Nephron progenitor cell (in vitro differentiated cells): ENCODE measurements at regions not wholly inside any gene's neighbourhood (a gene's known extent, or its start where the extent isn't known, plus 50 kb on each side); places are given as distances from the start of the nearest gene placed in this dataset.

Experiments
- DNase-seq: peaks from one replicate; pipeline ENCODE4 v3.0.0; 2021
- H3K27ac Mint-ChIP-seq: 2 replicates; pipeline ENCODE4 v1.8.0; 2021; ENCODE audit warnings: mild to moderate bottlenecking, moderate library complexity, mixed read lengths
- H3K27me3 Mint-ChIP-seq: 2 replicates; pipeline ENCODE4 v1.8.0; 2021; ENCODE audit warnings: mild to moderate bottlenecking, low read depth, mixed read lengths; ENCODE audit not compliant: poor library complexity
- H3K36me3 Mint-ChIP-seq: 2 replicates; pipeline ENCODE4 v1.8.0; 2021; ENCODE audit warnings: low read depth, mixed read lengths
- H3K4me1 Mint-ChIP-seq: 2 replicates; pipeline ENCODE4 v1.8.0; 2021; ENCODE audit warnings: mixed read lengths
- H3K4me3 Mint-ChIP-seq: 2 replicates; pipeline ENCODE4 v1.8.0; 2021; ENCODE audit warnings: mild to moderate bottlenecking, moderate library complexity, mixed read lengths
- H3K9me3 Mint-ChIP-seq: 2 replicates; pipeline ENCODE4 v1.8.0; 2021; ENCODE audit warnings: mild to moderate bottlenecking, moderate library complexity, mixed read lengths
- TF ChIP-seq, protein P1 (sequence below): fragments of 200-600 bp; sonication (generic); IDR thresholded peaks from 2 replicates; pipeline ENCODE4 v1.5.0; 2021; ENCODE audit warnings: antibody characterized with exemption

DNA sequence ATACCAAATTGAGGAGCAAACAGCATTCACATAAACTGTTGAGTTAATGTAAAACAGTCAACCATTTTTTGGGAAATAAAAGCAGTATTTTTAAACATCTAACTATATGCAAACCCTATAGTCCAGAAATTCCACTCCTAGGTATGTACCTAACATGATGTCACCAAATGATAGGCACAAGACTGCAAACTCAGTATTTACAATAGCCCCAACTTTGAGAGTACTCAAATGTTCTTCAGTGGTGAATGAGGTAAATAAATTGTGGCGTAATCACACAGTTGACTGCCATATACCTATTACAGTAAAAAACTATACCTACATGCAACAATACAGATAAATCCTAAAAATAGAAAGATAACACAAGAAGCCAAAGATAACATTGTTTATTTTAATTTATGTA is 1243.8 kb upstream of the ADGRL3 start:
- no peaks in the 10 kb centered on the region for H3K9me3 Mint-ChIP-seq
- H3K27me3 Mint-ChIP-seq = no peaks in the 10 kb centered on the region
- DNase-seq = no peak
- no peak overlapping the region for H3K27ac Mint-ChIP-seq
- no peaks in the 10 kb centered on the region for H3K4me1 Mint-ChIP-seq
- no peak overlapping the region for H3K4me3 Mint-ChIP-seq
- H3K36me3 Mint-ChIP-seq = no peaks in the 10 kb centered on the region
- TF ChIP-seq, protein P1, sequence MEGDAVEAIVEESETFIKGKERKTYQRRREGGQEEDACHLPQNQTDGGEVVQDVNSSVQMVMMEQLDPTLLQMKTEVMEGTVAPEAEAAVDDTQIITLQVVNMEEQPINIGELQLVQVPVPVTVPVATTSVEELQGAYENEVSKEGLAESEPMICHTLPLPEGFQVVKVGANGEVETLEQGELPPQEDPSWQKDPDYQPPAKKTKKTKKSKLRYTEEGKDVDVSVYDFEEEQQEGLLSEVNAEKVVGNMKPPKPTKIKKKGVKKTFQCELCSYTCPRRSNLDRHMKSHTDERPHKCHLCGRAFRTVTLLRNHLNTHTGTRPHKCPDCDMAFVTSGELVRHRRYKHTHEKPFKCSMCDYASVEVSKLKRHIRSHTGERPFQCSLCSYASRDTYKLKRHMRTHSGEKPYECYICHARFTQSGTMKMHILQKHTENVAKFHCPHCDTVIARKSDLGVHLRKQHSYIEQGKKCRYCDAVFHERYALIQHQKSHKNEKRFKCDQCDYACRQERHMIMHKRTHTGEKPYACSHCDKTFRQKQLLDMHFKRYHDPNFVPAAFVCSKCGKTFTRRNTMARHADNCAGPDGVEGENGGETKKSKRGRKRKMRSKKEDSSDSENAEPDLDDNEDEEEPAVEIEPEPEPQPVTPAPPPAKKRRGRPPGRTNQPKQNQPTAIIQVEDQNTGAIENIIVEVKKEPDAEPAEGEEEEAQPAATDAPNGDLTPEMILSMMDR = no peak

DNA sequence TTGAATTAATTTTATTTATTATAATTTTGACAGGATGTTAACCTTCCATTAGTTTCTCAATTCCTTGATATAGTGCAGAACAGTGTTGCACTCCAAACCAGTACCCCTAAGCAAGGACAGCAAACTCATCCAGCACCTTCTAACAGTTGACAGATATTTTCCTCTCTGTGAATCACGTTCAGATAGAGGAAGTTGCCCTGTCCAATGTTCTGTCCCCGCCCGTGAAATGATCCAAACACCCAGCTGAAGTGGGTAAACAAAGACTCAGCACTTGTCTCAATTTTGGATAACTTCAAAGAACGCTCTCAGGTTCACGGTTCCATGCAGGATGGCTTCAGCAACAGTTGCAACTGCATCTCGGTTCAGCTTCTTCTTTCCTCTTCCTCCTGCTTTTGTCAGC is 1240.0 kb upstream of the ADGRL3 start:
- no peaks in the 10 kb centered on the region for H3K4me1 Mint-ChIP-seq
- no peaks in the 10 kb centered on the region for H3K36me3 Mint-ChIP-seq
- no peaks in the 10 kb centered on the region for H3K9me3 Mint-ChIP-seq
- DNase-seq = no peak
- H3K4me3 Mint-ChIP-seq = no peak overlapping the region
- H3K27ac Mint-ChIP-seq = no peak overlapping the region
- H3K27me3 Mint-ChIP-seq = no peaks in the 10 kb centered on the region
- TF ChIP-seq, protein P1 = no peak

DNA sequence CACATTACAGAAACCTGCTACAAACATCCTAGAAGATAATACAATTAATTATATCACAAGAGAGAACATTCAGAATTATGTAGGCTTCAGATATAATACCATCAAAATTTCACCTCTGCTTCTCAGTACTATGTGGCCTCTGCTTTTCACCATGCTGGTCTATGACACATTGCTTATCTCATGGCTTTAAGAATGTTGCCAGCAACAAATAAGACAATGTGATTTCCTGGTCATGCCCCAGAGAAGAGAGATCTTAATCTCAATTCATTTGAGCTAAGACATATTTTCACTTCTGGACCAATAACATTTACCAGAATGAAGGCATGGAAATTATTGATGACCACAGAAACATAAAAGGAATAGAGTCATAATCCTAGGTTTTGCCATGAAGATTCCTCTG is 1233.4 kb upstream of the ADGRL3 start:
- H3K27ac Mint-ChIP-seq = no peak overlapping the region
- no peaks in the 10 kb centered on the region for H3K27me3 Mint-ChIP-seq
- no peak overlapping the region for H3K4me3 Mint-ChIP-seq
- TF ChIP-seq, protein P1 = no peak
- H3K9me3 Mint-ChIP-seq = no peaks in the 10 kb centered on the region
- no peaks in the 10 kb centered on the region for H3K4me1 Mint-ChIP-seq
- no peaks in the 10 kb centered on the region for H3K36me3 Mint-ChIP-seq
- DNase-seq = no peak

DNA sequence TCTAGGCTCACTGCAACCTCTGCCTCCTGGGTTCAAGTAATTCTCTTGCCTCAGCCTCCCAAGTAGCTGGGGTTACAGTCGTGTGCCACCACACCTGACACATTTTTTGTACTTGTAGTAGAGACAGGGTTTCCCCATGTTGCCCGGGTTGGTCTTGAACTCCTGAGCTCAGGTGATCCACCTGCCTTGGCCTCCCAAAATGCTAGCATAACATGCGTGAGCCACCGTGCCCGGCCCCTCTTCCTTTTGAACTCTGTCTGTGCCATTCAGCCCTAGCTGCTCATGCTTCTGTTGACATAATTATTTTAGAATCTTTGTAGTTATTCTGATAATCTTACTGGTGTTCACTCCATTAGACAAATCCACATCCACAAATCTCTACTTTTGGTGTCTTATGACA is 1231.3 kb upstream of the ADGRL3 start:
- Mint-ChIP-seq H3K27me3 (no peaks in the 10 kb centered on the region), H3K9me3 (no peaks in the 10 kb centered on the region), H3K4me3 (no peak overlapping the region), H3K36me3 (no peaks in the 10 kb centered on the region), H3K4me1 (no peaks in the 10 kb centered on the region), H3K27ac (no peak overlapping the region)
- no peak for DNase-seq
- TF ChIP-seq, protein P1 = no peak

DNA sequence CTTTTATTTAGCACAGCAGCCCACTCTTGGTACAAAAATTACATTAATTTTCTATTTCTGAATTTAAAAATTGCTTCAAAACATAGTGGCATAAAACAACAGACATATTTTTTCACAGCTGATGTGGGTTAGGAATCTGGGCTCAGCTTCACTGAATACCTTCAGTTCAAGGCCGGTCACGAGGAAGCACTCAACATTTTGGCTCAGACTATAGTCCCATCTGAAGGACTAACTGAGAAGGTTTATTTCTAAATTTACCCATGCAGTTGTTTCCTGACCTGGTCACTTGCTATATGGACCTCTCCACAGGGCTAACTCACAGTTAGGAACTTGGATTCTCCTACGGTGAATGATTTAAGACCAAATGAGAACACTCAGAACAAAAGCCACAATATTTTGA is 1230.2 kb upstream of the ADGRL3 start:
- H3K36me3 Mint-ChIP-seq = no peaks in the 10 kb centered on the region
- TF ChIP-seq, protein P1 = no peak
- H3K27me3 Mint-ChIP-seq = no peaks in the 10 kb centered on the region
- H3K27ac Mint-ChIP-seq = no peak overlapping the region
- H3K4me3 Mint-ChIP-seq = no peak overlapping the region
- no peaks in the 10 kb centered on the region for H3K4me1 Mint-ChIP-seq
- no peak for DNase-seq
- no peaks in the 10 kb centered on the region for H3K9me3 Mint-ChIP-seq

DNA sequence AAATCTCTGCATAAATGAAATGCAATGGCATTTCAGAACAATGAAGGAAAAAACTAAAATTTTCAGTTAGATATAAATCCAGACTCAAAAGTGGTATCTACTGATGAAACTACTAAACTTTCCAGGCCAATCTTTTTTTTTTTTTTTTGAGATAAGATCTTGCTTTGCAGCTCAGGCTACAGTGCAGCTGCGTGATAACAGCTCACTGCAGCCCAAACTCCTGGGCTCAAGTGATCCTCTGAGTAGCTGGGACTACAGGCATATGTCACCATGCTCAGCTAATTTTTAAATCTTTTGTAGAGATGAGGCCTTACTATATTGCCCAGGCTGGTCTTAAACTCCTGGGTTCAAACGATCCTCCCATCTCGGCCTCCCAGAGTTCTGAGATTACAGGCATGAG is 1228.2 kb upstream of the ADGRL3 start:
- Mint-ChIP-seq H3K4me1 (no peaks in the 10 kb centered on the region), H3K36me3 (no peaks in the 10 kb centered on the region), H3K4me3 (no peak overlapping the region), H3K27ac (no peak overlapping the region), H3K9me3 (no peaks in the 10 kb centered on the region), H3K27me3 (no peaks in the 10 kb centered on the region)
- TF ChIP-seq, protein P1 = no peak
- DNase-seq = no peak
